HCEC 1CT (cell line): ENCODE measurements at regions not wholly inside any gene's neighbourhood (a gene's known extent, or its start where the extent isn't known, plus 50 kb on each side); places are given as distances from the start of the nearest gene placed in this dataset.

Experiments
- DNase-seq: peaks from one replicate; pipeline ENCODE4 v3.0.0-alpha.2; 2017

- DNase-seq, result no peak
Observed at GRCh38 chr7:121488111-121488650, 92.1 kb upstream of the FAM3C start.

- no peak for DNase-seq
Observed at GRCh38 chr7:121486590-121486989, 90.5 kb upstream of the FAM3C start.

GRCh38 chr7:121485467-121486243 is 89.5 kb upstream of the FAM3C start:
- DNase-seq, result no peak

- no peak for DNase-seq
Observed at GRCh38 chr7:121484089-121484763, 88.1 kb upstream of the FAM3C start.

- no peak for DNase-seq
Observed at GRCh38 chr7:121480566-121481335, 84.6 kb upstream of the FAM3C start.

GRCh38 chr7:121480058-121480457 is 84.0 kb upstream of the FAM3C start:
- DNase-seq, result no peak

GRCh38 chr7:121479466-121479865 is 83.4 kb upstream of the FAM3C start:
- no peak for DNase-seq

- no peak for DNase-seq
Observed at GRCh38 chr7:121475806-121476205, 79.7 kb upstream of the FAM3C start.

- no peak for DNase-seq
Observed at GRCh38 chr7:121474301-121474673, 78.2 kb upstream of the FAM3C start.

GRCh38 chr7:121473645-121474300 is 77.7 kb upstream of the FAM3C start:
- DNase-seq, result no peak

GRCh38 chr7:121466455-121466854 is 70.3 kb upstream of the FAM3C start:
- DNase-seq, result no peak

GRCh38 chr7:121459148-121459547 is 63.0 kb upstream of the FAM3C start:
- DNase-seq, result no peak

GRCh38 chr7:121456785-121457359 is 60.8 kb upstream of the FAM3C start:
- DNase-seq, result no peak

GRCh38 chr7:121456015-121456414 is 59.9 kb upstream of the FAM3C start:
- DNase-seq, result no peak

- peak; percentile 20 for DNase-seq
Observed at GRCh38 chr7:121452389-121452788, 56.3 kb upstream of the FAM3C start.

GRCh38 chr7:121451367-121452094 is 55.4 kb upstream of the FAM3C start:
- no peak for DNase-seq

GRCh38 chr7:121450631-121451198 is 54.6 kb upstream of the FAM3C start:
- DNase-seq, result no peak

- DNase-seq, result no peak
Observed at GRCh38 chr7:121449735-121450240, 53.7 kb upstream of the FAM3C start.

- DNase-seq, result peak; percentile 49
Observed at GRCh38 chr7:121449329-121449728, 53.2 kb upstream of the FAM3C start.

- DNase-seq, result no peak
Observed at GRCh38 chr7:121448429-121448828, 52.3 kb upstream of the FAM3C start.

GRCh38 chr7:121447911-121448300 is 51.8 kb upstream of the FAM3C start:
- no peak for DNase-seq
